IPS-11a (cell line): ENCODE measurements at regions not wholly inside any gene's neighbourhood (a gene's known extent, or its start where the extent isn't known, plus 50 kb on each side); places are given as distances from the start of the nearest gene placed in this dataset.

Source experiments
- H3K4me3 ChIP-seq: one replicate; pipeline ENCODE4 v1.5.1; 2013; ENCODE audit warnings: low read depth, low read length, control low read depth

DNA sequence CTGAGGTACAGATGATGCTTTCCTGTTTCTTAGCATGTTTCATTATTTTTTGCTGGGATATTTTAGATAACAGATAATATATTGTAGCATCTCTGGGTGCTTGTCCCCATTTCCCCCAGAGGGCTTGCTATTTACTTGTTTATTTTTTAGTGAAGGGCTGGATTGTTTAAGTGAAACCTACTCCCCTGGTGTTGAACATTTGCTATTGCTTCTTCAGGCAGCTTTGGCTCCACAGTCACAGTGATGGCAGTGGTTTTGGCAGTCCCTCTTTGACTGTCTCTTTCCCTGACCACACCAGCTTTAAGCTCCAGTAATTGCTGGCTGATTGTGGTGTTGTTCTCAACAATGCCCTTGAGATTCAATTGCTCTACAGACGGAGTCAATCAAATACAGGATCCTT, 128.9 kb downstream of the KLF13 start:
- no peak overlapping the region for H3K4me3 ChIP-seq

DNA sequence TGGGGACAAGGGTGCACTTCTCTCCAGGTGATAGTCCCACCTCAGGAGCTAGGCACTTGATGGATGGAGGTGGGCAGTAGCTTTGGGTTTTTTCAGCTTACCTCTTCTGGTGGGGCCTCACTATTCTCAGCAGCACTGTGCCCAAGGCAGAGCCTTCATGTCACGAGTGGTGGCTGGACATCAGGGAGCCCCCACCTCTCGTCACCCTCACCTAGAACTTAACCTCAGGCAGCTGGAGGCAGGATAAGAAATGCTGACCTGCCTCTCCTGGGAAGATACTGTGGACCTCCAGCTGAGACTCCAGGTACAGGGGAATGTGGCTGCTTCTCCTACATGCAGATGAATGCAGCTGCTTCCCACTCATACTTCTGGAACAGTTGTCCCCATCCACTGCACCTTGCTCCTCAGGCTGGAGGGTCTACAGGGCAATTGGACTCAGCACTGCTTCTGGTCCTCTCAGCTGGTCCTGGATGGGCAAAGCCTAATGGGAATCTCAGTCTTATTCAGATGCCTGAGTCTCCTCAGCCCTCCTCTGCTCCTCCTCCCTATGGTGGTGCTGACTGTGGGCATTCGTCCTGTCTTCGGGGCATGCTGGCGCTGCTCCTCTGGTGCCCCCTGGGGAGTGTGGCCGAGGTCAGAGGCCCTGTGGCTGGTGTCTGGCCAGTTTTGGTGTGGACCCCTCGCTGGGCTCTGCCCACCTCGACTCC, 129.9 kb downstream of the KLF13 start:
- H3K4me3 ChIP-seq, result no peak overlapping the region

DNA sequence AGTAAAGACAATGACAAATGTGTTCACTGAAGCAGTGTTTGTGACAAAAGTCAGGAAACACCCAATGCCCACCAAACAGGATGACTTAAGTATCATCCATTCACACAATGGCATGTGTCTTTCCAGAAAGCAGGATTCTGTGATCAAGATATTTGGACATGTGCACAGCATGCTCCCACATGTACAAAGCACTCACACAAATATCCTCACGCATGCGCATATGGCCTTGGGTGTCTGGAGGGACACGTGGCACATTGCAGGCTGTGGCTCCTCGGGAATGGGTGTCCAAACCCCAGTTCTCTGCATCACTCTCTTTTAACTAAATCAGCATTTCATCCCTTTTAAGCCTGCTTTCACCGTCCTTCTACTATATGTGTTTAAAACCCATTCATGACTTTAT, 130.5 kb downstream of the KLF13 start:
- H3K4me3 ChIP-seq, result no peak overlapping the region

DNA sequence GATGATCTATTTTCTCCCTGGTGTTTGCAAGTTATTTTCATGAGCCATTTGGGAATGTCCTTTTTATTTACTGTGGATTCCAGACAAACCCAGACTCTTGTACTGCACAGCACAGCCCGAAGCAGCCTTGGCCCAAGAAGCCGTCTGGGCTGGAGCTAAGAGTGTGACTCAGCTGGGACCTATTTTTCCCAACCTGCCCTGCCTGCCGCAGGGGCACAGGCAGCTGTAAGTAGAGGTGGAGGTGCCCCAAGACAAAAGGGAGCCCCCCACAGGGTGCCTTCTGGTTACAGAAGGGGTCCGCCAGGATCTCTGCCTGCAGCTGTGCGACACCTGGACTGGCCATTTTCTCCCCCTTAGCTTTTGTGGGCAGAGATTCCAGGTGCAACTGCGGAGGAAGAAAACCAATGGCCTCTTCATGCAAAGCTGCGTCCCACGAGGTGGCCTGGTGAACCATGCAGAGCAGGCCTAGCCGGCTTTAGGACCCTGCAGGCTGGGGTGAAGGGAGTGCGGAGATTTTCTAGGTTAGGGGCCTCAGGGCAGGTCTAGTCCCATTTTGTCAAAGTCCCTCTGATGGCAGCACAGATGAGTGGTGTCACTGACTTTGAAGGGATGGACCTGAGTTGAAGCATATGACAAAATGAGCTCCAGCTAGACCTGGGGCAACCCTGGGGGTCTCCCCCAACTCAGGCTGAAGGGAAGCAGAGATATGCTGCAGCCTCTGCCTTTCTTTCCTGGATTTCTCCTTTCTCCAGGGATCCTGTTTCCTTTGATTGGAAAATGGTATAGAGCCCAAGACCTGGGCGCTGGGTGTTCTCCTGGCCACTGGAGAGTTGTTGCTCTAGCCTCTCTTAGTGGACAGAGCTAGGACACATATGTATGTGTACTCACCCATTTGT, 131.2 kb downstream of the KLF13 start:
- no peak overlapping the region for H3K4me3 ChIP-seq

DNA sequence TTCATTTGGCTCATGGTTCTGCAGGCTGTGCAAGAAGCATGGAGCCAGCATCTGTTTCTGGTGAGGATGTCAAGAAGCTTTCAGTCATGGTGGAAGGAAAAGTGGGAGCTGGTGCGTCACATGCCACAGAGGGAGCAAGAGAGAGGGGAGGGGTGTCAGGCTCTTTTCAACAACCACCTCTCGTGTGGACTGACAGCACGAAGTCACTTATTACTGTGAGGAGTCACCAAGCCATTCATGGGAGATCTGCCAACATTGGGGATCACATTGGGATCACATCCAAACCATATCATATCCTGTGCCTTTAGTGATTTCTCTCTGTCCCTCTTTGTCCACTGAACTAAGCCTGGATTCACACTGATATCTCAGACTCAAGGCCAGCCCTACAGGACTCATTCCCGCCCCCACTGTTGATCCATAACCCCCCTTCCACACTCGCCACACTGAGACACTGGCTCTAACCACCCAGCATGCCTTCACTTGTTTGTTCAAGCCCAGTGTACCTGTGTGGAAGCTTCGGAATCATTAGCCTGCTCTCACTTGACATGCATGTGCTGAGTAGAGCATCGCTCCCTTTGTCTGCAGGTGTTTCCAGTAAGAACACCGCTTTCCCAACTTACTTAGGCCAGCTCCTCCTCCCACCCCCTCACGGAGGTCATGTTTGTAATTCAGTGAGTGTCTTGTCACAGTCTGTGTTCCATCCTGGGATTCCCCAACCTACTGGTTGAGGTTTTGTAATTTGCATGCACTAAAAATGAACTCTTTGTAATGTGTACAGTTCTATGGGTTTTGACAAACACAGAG, 132.2 kb downstream of the KLF13 start:
- no peak overlapping the region for H3K4me3 ChIP-seq

DNA sequence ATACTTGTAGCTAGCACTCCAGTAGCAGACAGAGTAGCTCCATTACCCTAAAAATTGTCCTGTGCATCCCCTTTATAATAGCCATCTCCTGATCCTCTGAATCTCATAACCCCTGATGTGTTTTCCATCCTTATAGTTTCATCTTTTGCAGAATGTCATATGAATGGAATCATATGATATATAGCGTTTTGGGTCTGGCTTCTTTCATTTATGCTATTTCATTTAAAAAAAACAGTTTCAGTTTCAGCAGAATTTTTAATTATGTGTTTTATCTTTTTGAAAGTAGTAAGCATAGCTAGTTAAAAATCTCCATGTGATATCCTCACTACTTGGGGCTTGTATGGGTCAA, 132.7 kb downstream of the KLF13 start:
- H3K4me3 ChIP-seq, result no peak overlapping the region

DNA sequence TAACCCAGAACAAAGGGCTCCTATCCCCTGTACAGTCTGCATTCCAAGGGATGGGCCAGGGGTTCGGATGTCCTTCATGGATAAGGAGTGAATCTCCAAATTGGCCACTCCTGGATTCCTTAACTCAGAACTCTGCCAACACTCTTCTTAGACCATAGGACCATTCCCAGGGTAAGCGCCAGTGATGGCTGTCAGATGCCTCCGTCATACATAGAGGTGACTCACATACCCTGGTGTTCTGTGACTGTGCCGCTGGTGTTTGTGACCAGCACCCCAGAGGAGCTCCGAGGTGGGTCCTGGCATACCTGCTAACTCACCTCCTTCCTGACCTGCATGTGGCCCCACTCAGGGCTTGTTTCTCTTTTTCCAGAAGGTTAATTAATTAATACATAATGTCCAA, 134.7 kb downstream of the KLF13 start:
- no peak overlapping the region for H3K4me3 ChIP-seq

DNA sequence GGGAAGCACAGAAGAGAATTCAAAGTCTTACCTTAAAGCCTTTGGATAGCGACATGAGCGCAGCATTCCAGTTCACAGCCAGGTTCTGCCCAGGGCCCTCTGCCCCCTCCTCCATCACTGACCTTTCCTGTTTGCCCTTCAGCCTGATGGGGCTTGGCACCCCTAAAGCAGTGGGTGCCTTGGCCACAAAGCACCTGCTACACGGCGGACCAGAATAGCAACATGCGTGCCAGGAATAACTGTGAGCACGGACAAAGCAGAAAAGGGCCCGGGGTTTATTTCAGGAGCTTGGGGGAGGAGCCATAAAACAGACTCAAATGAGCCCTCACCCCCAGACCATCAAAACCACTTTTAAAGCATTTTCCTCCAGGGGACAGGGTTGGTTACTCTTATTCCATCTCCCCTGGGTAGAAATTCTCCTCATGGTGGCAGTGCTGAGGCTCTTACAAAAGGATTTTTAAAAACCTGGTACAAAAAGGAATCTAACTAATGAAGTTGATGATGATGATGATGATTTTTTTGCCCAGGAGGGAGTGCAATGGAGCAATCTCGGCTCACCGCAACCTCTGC, 135.4 kb downstream of the KLF13 start:
- H3K4me3 ChIP-seq, result no peak overlapping the region

DNA sequence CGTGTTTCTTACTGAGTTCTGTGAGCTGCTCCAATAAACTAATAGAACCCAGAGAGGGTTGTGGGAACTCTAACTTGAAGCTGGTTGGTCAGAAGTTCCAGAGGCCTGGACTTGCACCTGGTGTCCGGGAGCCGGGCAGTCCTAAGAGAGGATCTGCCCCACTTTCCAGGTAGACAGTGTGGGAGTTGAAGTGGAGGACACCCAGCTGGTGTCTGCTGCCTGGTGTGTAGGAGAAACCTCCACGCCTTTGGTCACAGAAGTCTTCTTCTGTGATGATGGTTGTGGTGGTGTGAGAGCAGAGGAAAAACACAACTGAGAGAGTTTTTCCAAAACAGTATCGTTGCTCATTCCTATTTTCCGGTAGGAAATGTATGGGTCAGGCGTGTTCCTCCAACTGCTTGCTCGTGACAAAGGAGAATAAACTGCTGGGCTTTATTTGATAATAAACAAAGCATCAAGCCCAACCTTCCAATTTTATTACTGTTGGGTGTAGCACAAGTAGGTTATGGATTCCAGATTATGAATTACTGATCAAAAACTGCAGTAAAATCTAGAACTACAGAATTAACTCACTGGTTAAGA, 137.0 kb downstream of the KLF13 start:
- H3K4me3 ChIP-seq, result no peak overlapping the region

DNA sequence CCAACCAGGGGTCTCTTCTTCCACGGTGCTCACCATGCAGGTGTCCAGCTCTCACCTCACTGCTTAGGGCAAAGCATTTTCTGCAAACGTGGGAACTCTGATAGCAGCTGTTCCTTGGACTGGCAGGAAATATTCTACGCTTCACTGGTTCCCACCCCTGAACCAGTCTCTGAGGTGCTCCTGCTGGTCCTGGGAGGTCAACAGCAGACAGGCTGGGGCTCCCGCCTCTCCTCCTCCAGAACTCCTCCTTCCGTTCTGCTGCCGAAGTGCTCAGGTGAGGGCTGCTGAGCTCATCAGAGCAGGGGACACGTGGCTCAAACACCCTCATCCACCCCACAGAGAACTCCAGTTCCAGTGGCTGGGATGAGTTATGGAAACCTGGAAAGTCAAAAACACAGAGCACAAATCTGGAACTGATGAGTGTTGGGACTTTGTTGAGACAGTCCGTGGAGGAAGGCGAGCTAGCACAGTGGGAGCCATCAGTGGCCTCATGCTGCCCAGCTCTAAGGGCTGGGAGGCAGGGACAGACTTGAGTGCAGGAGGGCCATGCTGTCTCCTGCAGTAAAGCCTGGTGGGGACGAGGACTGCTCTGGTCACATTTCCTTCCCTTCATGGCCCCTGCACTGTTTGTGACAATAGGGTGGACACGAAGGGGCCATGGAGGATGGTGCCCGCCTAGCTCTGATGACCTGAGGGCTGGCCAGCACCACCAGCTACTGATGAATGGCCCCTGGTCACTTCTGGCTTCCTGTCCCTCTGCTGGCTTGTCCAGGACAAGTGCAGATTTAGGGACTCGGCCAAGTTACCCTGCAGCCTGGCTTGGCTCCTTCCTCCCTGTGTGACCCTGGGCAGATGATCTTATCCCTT, 137.8 kb downstream of the KLF13 start:
- no peak overlapping the region for H3K4me3 ChIP-seq

DNA sequence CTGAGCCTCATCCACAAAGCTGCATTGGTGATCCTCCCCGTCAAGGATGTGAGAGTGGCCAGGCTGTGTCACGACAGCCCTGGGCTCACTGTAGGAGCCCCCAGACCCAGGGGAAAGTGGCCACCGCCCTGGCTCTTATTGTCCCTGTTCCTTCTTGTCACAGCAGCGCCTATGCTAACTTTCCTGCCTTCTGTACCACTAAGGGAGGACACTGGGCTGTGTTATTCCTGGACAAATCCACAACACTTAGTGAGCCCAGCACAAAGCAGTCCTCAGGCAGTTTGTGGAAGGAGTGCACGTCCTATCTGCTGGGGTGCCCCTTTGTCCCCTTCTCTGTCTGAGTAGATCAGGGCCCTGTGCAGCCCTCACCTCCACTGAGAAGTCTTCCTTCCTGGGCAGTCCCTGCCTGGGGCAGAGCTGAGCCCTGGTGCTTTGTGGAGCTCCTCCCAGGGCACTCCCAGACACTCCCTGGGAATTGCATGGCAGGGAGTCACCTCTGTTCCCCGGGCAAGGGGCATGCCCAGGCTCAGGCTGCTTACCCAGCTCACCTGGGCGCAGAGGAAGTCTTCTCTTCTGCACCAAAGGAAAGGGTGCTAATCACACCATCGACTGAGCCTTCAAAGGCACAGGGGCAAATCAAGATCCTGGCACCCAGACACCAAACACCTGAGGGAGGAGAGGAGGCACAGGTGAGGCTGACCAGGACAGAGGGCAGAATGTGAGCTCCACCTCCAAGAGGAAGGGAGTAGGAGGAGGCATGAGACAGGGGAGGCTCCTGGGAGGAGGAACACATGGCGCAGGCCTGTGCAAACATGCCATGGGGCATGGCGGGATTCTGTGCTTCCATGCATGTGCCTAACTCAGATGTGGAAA, 138.7 kb downstream of the KLF13 start:
- no peak overlapping the region for H3K4me3 ChIP-seq

DNA sequence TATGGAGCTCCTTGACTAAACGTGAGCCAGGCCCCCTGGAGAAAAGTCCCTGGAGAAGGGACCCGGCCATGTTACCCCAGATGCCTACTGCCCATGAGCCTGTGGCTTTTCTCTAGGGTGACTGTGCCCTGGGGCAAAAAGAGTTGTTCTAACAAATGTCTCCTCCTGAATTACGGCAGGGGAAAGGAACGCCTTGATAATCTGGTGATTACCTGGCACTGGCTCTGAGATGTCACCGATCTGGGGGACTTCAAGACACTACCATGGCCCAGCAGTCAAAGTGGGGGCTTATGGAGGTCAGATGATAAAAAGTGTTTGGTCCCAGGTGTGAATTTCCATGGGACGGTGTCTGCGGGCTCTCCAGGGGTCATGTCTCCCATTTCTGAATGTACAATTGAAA, 140.7 kb downstream of the KLF13 start:
- H3K4me3 ChIP-seq, result no peak overlapping the region

DNA sequence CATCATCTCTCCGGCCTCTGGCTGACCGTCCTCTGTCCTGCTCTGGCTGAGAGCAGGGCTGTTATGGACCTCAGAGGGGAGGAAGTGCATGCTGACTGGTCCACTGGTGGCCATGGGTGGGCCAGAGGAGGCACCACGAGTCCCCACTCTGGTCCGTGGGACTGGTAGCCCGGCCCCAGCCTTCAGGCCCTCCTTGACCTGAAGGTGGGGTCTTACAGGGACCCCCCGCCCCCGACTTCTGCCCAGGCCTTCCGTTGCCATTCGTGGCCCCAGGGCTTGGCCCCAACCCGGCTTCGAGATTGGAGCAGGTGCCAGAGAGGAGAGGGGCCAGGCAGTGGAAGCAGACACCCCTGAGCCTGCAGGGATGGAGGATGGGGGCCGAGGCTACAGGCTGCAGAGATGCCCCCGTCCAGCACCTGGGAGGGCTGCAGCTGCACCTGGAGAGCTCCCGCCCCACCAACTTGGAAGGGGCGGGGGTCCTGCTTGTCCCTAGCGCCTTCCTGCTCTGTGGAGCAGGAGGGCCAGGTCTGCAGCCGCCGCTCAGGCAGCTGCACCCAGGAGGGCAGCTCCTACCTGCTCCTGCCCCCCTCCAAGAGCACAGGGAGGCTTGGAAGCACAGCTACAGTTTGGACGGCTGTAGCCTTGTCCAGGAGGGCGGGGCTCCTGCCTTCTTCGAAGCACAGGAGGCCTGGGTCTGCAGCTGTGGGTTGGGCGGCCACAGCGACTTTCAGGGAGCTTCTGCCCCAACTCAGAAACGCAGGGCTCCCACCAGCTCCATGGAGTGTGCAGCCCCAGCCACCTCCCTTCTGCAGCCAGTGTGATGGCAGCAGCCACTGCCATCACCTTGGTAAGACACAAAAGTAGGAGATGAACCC, 142.5 kb downstream of the KLF13 start:
- no peak overlapping the region for H3K4me3 ChIP-seq

DNA sequence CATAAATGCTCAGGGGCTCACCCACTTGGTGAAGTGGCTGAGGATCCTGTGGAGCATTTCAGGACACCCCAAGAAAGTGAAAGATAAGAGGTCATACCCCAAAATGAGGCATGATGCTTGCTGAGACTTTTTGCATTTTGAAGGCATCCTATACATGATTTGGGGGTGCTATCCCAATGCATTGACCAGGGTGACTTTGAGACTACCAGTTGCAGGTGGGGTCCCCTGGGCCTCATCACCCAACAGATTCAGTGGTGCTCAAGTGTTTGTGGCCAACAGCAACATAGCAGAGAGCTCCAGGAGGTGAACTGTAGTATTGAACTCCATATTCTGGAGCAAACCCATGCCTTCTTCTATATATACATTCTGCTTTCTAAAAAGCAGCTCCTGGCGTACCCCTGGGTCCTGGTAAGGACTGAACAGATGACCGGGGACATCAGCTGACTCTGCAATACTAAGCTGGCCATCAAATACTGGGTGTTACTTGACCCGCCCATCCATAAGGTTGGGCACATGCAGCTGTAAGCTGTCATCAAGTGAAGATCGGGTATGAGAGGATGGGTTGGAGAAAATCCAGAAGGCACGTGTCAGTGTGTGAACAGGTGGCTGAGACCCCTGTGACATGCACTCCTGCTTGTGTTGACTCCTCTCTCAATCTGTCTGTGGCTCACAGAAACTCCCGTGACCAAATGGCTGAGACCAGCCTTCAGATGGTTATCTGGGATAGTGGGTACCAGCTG, 143.3 kb downstream of the KLF13 start:
- no peak overlapping the region for H3K4me3 ChIP-seq

DNA sequence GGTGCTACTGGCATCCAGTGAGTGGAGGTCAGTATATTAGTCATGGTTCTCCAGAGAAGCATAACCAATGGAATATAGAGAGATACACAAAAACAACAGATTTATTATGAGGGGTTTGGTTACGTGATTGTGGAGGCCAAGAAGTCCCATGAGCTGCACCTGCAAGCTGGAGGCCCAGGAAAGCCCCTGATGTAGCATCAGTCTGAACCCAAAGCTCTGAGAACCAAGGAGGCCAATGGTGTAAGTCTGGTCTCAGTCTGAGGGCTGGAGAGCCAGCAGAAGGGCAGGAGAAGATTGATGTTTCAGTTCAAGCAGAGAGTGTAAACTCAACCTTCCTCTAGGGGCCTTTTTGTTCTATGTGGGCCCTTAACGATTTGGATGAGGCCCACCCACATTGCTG, 144.1 kb downstream of the KLF13 start:
- no peak overlapping the region for H3K4me3 ChIP-seq

DNA sequence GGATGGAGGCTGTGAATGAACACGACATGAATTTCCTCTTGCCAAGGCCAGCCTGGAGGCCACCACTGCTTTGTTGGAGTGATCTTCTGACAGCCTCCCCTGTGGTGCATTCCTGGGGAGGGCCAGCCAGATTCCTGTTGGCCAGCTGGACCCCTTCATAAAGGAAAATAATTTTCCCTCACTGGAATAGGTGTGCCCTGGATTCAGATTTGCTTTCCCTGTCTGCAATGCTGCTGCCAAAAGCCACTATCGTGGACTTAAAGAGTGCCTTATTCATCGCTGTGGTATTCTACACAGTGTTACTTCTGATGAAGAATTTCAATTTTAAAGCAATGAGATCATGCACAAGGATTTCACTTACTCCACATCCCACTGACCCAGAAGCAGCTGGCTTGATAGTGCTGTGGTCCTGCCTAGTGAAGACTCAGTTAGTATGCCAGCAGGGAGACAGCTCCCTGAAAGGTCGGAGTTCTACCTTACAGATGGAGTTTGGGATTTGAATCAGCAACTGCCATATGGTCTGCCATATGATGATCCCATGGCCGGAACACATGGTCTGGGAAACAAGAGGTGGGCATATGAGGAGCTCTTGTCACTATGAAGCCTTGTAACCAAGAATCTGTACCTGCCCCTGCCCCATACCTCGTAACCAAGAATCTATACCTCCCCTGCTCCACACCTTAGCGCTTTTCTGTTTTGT, 145.2 kb downstream of the KLF13 start:
- H3K4me3 ChIP-seq, result no peak overlapping the region
